CD4-positive, CD25-positive, alpha-beta regulatory T cell (primary cell): ENCODE measurements at regions not wholly inside any gene's neighbourhood (a gene's known extent, or its start where the extent isn't known, plus 50 kb on each side); places are given as distances from the start of the nearest gene placed in this dataset.

ENCODE experiments used
- ATAC-seq, 2 donors: fragments of 150-1000 bp; cut with Tn5 transposase; one replicate each; pipeline ENCODE4 v1.10.0; 2021; ENCODE audit warnings: low read depth in 2 of 2, moderate number of reproducible peaks in 2 of 2, moderate library complexity in 1 of 2
- DNase-seq, 3 donors: peaks; one replicate each; pipeline versions ENCODE4 v3.0.0 to v3.0.0-alpha.2; 2012 to 2022; ENCODE audit warnings: mixed read lengths in 1 of 3
- H3K27ac ChIP-seq: one replicate; pipeline ENCODE4 v1.7.0; 2013; ENCODE audit warnings: mild to moderate bottlenecking, low read length; ENCODE audit not compliant: insufficient read depth, poor library complexity, severe bottlenecking
- H3K27me3 ChIP-seq: one replicate; pipeline ENCODE4 v1.7.0; 2013; ENCODE audit warnings: low read length; ENCODE audit not compliant: control insufficient read depth, insufficient read depth
- H3K36me3 ChIP-seq: one replicate; pipeline ENCODE4 v1.7.0; 2013; ENCODE audit warnings: mild to moderate bottlenecking, low read length, moderate library complexity; ENCODE audit not compliant: control insufficient read depth, insufficient read depth
- H3K4me1 ChIP-seq: 2 replicates; pipeline ENCODE4 v1.7.0; 2013; ENCODE audit warnings: mild to moderate bottlenecking, low read length; ENCODE audit not compliant: insufficient read depth, control insufficient read depth, poor library complexity, severe bottlenecking
- H3K4me3 ChIP-seq: one replicate; pipeline ENCODE4 v1.7.0; 2013; ENCODE audit warnings: low read depth, mild to moderate bottlenecking, low read length, moderate library complexity
- H3K9me3 ChIP-seq, 2 experiments: 1 replicate in 1 of 2; 2 replicates in 1 of 2; pipeline ENCODE4 v1.7.0; 2013; ENCODE audit warnings: low read length in 2 of 2, mild to moderate bottlenecking in 1 of 2, moderate library complexity in 1 of 2; ENCODE audit not compliant: control insufficient read depth in 2 of 2
- H3K27ac Mint-ChIP-seq, 3 donors: one replicate each; pipeline ENCODE4 v1.8.0; 2020 to 2022; ENCODE audit warnings: mild to moderate bottlenecking in 3 of 3, mixed read lengths in 3 of 3, moderate library complexity in 2 of 3
- H3K27me3 Mint-ChIP-seq: one replicate; pipeline ENCODE4 v1.8.0; 2022; ENCODE audit warnings: mild to moderate bottlenecking, mixed read lengths
- H3K36me3 Mint-ChIP-seq: one replicate; pipeline ENCODE4 v1.8.0; 2020; ENCODE audit warnings: mixed read lengths
- H3K4me1 Mint-ChIP-seq, 4 donors: one replicate each; pipeline ENCODE4 v1.8.0; 2020 to 2022; ENCODE audit warnings: mixed read lengths in 4 of 4, mild to moderate bottlenecking in 1 of 4
- H3K4me3 Mint-ChIP-seq, 4 donors: one replicate each; pipeline ENCODE4 v1.8.0; 2020 to 2022; ENCODE audit warnings: mild to moderate bottlenecking in 4 of 4, mixed read lengths in 4 of 4, moderate library complexity in 3 of 4
- H3K9me3 Mint-ChIP-seq, 7 donors: one replicate each; pipeline ENCODE4 v1.8.0; 2020 to 2022; ENCODE audit warnings: mixed read lengths in 7 of 7, mild to moderate bottlenecking in 3 of 7, moderate library complexity in 2 of 7

GRCh38 chr5:175215906-175216305 is 228.1 kb downstream of the DRD1 start:
- Histone ChIP-seq H3K27me3 (no peaks in the 10 kb centered on the region), H3K4me3 (no peak overlapping the region), H3K4me1 (no peaks in the 10 kb centered on the region), H3K36me3 (no peaks in the 10 kb centered on the region), H3K27ac (no peak overlapping the region), H3K9me3 (no peaks in the 10 kb centered on the region)
- H3K4me3 Mint-ChIP-seq: no peak overlapping the region
- no peak overlapping the region for H3K27ac Mint-ChIP-seq
- ATAC-seq: no peak
- H3K27me3 Mint-ChIP-seq: no peaks in the 10 kb centered on the region
- no peaks in the 10 kb centered on the region for H3K9me3 Mint-ChIP-seq
- no peaks in the 10 kb centered on the region for H3K4me1 Mint-ChIP-seq
- H3K36me3 Mint-ChIP-seq: no peaks in the 10 kb centered on the region
- no peak for DNase-seq

GRCh38 chr5:175214152-175214551 is 229.8 kb downstream of the DRD1 start:
- Mint-ChIP-seq H3K4me1 (no peaks in the 10 kb centered on the region), H3K27ac (no peak overlapping the region), H3K36me3 (no peaks in the 10 kb centered on the region), H3K27me3 (no peaks in the 10 kb centered on the region), H3K9me3 (no peaks in the 10 kb centered on the region), H3K4me3 (no peak overlapping the region)
- Histone ChIP-seq H3K4me1 (no peaks in the 10 kb centered on the region), H3K36me3 (no peaks in the 10 kb centered on the region), H3K27ac (no peak overlapping the region), H3K4me3 (no peak overlapping the region), H3K27me3 (no peaks in the 10 kb centered on the region), H3K9me3 (no peaks in the 10 kb centered on the region)
- DNase-seq (no peak), ATAC-seq (no peak)

- Histone ChIP-seq H3K36me3 (no peaks in the 10 kb centered on the region), H3K27me3 (no peaks in the 10 kb centered on the region), H3K9me3 (no peaks in the 10 kb centered on the region), H3K27ac (no peak overlapping the region), H3K4me1 (no peaks in the 10 kb centered on the region), H3K4me3 (no peak overlapping the region)
- no peaks in the 10 kb centered on the region for H3K27me3 Mint-ChIP-seq
- H3K36me3 Mint-ChIP-seq: no peaks in the 10 kb centered on the region
- no peak for ATAC-seq
- H3K4me3 Mint-ChIP-seq: no peak overlapping the region
- H3K9me3 Mint-ChIP-seq: no peaks in the 10 kb centered on the region
- DNase-seq: no peak
- no peaks in the 10 kb centered on the region for H3K4me1 Mint-ChIP-seq
- no peak overlapping the region for H3K27ac Mint-ChIP-seq
Observed at GRCh38 chr5:175211956-175212756, 231.8 kb downstream of the DRD1 start.

GRCh38 chr5:175207321-175208040 is 236.5 kb downstream of the DRD1 start:
- peaks cover 6% of the 10 kb centered on the region for H3K27me3 Mint-ChIP-seq
- Histone ChIP-seq H3K27ac (no peak overlapping the region), H3K27me3 (no peaks in the 10 kb centered on the region), H3K4me3 (no peak overlapping the region), H3K4me1 (no peaks in the 10 kb centered on the region), H3K36me3 (no peaks in the 10 kb centered on the region), H3K9me3 (no peaks in the 10 kb centered on the region)
- H3K4me1 Mint-ChIP-seq: no peaks in the 10 kb centered on the region
- DNase-seq: no peak
- no peak for ATAC-seq
- H3K27ac Mint-ChIP-seq: no peak overlapping the region
- no peaks in the 10 kb centered on the region for H3K36me3 Mint-ChIP-seq
- peaks cover 0 to 3% (median 0%) of the 10 kb centered on the region in 7 donors for H3K9me3 Mint-ChIP-seq
- no peak overlapping the region for H3K4me3 Mint-ChIP-seq

- Mint-ChIP-seq H3K4me1 (no peaks in the 10 kb centered on the region), H3K9me3 (peaks cover 0 to 3% (median 0%) of the 10 kb centered on the region in 7 donors), H3K36me3 (no peaks in the 10 kb centered on the region), H3K27me3 (peaks cover 6% of the 10 kb centered on the region), H3K27ac (no peak overlapping the region), H3K4me3 (no peak overlapping the region)
- H3K4me1 ChIP-seq: no peaks in the 10 kb centered on the region
- DNase-seq (no peak), ATAC-seq (no peak)
- no peak overlapping the region for H3K27ac ChIP-seq
- H3K4me3 ChIP-seq: no peak overlapping the region
- no peaks in the 10 kb centered on the region for H3K9me3 ChIP-seq
- no peaks in the 10 kb centered on the region for H3K27me3 ChIP-seq
- no peaks in the 10 kb centered on the region for H3K36me3 ChIP-seq
Observed at GRCh38 chr5:175206669-175207068, 237.3 kb downstream of the DRD1 start.

- Histone ChIP-seq H3K4me3 (no peak overlapping the region), H3K36me3 (no peaks in the 10 kb centered on the region), H3K4me1 (no peaks in the 10 kb centered on the region), H3K27ac (no peak overlapping the region), H3K9me3 (no peaks in the 10 kb centered on the region), H3K27me3 (peaks cover 5% of the 10 kb centered on the region)
- DNase-seq (no peak), ATAC-seq (no peak)
- H3K27ac Mint-ChIP-seq: no peak overlapping the region
- H3K27me3 Mint-ChIP-seq: peaks cover 6% of the 10 kb centered on the region
- H3K4me1 Mint-ChIP-seq: no peaks in the 10 kb centered on the region
- no peaks in the 10 kb centered on the region for H3K36me3 Mint-ChIP-seq
- no peak overlapping the region for H3K4me3 Mint-ChIP-seq
- H3K9me3 Mint-ChIP-seq: peaks cover 0 to 3% (median 0%) of the 10 kb centered on the region in 7 donors
Observed at GRCh38 chr5:175202463-175203068, 241.4 kb downstream of the DRD1 start.

- Histone ChIP-seq H3K27me3 (peaks cover 5% of the 10 kb centered on the region), H3K36me3 (no peaks in the 10 kb centered on the region), H3K27ac (no peak overlapping the region), H3K4me3 (no peak overlapping the region), H3K9me3 (no peaks in the 10 kb centered on the region), H3K4me1 (no peaks in the 10 kb centered on the region)
- Mint-ChIP-seq H3K4me3 (no peak overlapping the region), H3K4me1 (no peaks in the 10 kb centered on the region), H3K9me3 (peaks cover 0 to 3% (median 0%) of the 10 kb centered on the region in 7 donors), H3K27ac (no peak overlapping the region), H3K27me3 (peaks cover 6% of the 10 kb centered on the region), H3K36me3 (no peaks in the 10 kb centered on the region)
- ATAC-seq: no peak
- DNase-seq: no peak
Observed at GRCh38 chr5:175201393-175201792, 242.6 kb downstream of the DRD1 start.
